H9 (cell line): ENCODE measurements at regions not wholly inside any gene's neighbourhood (a gene's known extent, or its start where the extent isn't known, plus 50 kb on each side); places are given as distances from the start of the nearest gene placed in this dataset.
A peak's percentile ranks its signal among the peaks of the same experiment; 100 is the strongest.

Experiments
- DNase-seq: peaks from one replicate; pipeline ENCODE4 v3.0.0-alpha.2; 2017
- H2AFZ ChIP-seq: one replicate; pipeline ENCODE4 v1.6.1; 2013; ENCODE audit warnings: mild to moderate bottlenecking, low read length, control low read depth, moderate library complexity
- H2AK5ac ChIP-seq: 2 replicates; pipeline ENCODE4 v1.6.1; 2013; ENCODE audit warnings: low read length, control low read depth, mixed read lengths; ENCODE audit not compliant: insufficient read length
- H2BK120ac ChIP-seq: one replicate; pipeline ENCODE4 v1.6.1; 2013; ENCODE audit warnings: low read depth, mild to moderate bottlenecking, low read length, control low read depth, inconsistent platforms; ENCODE audit not compliant: poor library complexity, severe bottlenecking
- H2BK12ac ChIP-seq: 2 replicates; pipeline ENCODE4 v1.6.1; 2013; ENCODE audit warnings: low read length, control low read depth, mixed read lengths, low read depth; ENCODE audit not compliant: insufficient read length
- H2BK15ac ChIP-seq: 2 replicates; pipeline ENCODE4 v1.6.1; 2013; ENCODE audit warnings: low read depth, low read length, control low read depth
- H2BK20ac ChIP-seq: one replicate; pipeline ENCODE4 v1.6.1; 2013; ENCODE audit warnings: low read depth, mild to moderate bottlenecking, low read length, control low read depth, inconsistent platforms; ENCODE audit not compliant: poor library complexity, severe bottlenecking
- H2BK5ac ChIP-seq: 2 replicates; pipeline ENCODE4 v1.6.1; 2013; ENCODE audit warnings: low read length, control low read depth, mixed read lengths; ENCODE audit not compliant: insufficient read length
- H3K14ac ChIP-seq: 2 replicates; pipeline ENCODE4 v1.6.1; 2013; ENCODE audit warnings: low read length, control low read depth; ENCODE audit not compliant: insufficient read depth
- H3K18ac ChIP-seq: 2 replicates; pipeline ENCODE4 v1.6.1; 2013; ENCODE audit warnings: low read depth, mild to moderate bottlenecking, mixed read lengths, low read length, control low read depth; ENCODE audit not compliant: insufficient read length
- H3K23ac ChIP-seq: 2 replicates; pipeline ENCODE4 v1.6.1; 2013; ENCODE audit warnings: low read length, control low read depth, mixed read lengths, low read depth; ENCODE audit not compliant: insufficient read length
- H3K23me2 ChIP-seq: 2 replicates; pipeline ENCODE4 v1.6.1; 2013; ENCODE audit warnings: low read depth, mild to moderate bottlenecking, mixed read lengths, low read length, control low read depth; ENCODE audit not compliant: insufficient read length, poor library complexity, severe bottlenecking
- H3K27ac ChIP-seq: 2 replicates; pipeline ENCODE4 v1.5.1; 2013; ENCODE audit warnings: low read length, control low read depth, mixed read lengths, low read depth; ENCODE audit not compliant: insufficient read length
- H3K27me3 ChIP-seq: 2 replicates; pipeline ENCODE4 v1.6.1; 2013; ENCODE audit warnings: low read length, control low read depth, inconsistent platforms; ENCODE audit not compliant: insufficient read depth
- H3K4ac ChIP-seq: 2 replicates; pipeline ENCODE4 v1.6.1; 2013; ENCODE audit warnings: low read depth, mild to moderate bottlenecking, control low read depth, inconsistent platforms, low read length, moderate library complexity
- H3K4me1 ChIP-seq: 2 replicates; pipeline ENCODE4 v1.6.1; 2013; ENCODE audit warnings: low read length, control low read depth, inconsistent platforms; ENCODE audit not compliant: insufficient read depth
- H3K4me2 ChIP-seq: 2 replicates; pipeline ENCODE4 v1.6.1; 2013; ENCODE audit warnings: low read length, control low read depth, mixed read lengths; ENCODE audit not compliant: insufficient read length, insufficient read depth
- H3K56ac ChIP-seq: 2 replicates; pipeline ENCODE4 v1.6.1; 2013; ENCODE audit warnings: low read depth, mild to moderate bottlenecking, mixed read lengths, low read length, control low read depth; ENCODE audit not compliant: insufficient read length
- H3K79me1 ChIP-seq: 2 replicates; pipeline ENCODE4 v1.6.1; 2013; ENCODE audit warnings: low read depth, mild to moderate bottlenecking, moderate library complexity, low read length, control low read depth, inconsistent platforms; ENCODE audit not compliant: insufficient read depth, poor library complexity, severe bottlenecking
- H3K79me2 ChIP-seq: 2 replicates; pipeline ENCODE4 v1.6.1; 2013; ENCODE audit warnings: low read length, control low read depth, inconsistent platforms; ENCODE audit not compliant: insufficient read depth
- H3K9ac ChIP-seq: 2 replicates; pipeline ENCODE4 v1.6.1; 2013; ENCODE audit warnings: low read length, control low read depth, mixed read lengths; ENCODE audit not compliant: insufficient read length; ENCODE audit errors: extremely low read depth
- H3K9me3 ChIP-seq: one replicate; pipeline ENCODE4 v1.6.1; 2013; ENCODE audit warnings: low read depth, low read length, inconsistent platforms; ENCODE audit not compliant: control insufficient read depth
- H3T11ph ChIP-seq: one replicate; pipeline ENCODE4 v1.6.1; 2013; ENCODE audit warnings: mild to moderate bottlenecking, low read length, control low read depth, inconsistent platforms
- H4K20me1 ChIP-seq: one replicate; pipeline ENCODE4 v1.6.1; 2013; ENCODE audit not compliant: control insufficient read depth, insufficient read length, insufficient read depth
- H4K5ac ChIP-seq: 2 replicates; pipeline ENCODE4 v1.6.1; 2013; ENCODE audit warnings: low read depth, mild to moderate bottlenecking, mixed read lengths, low read length, control low read depth; ENCODE audit not compliant: insufficient read length
- H4K8ac ChIP-seq: replicated peaks from 2 replicates; pipeline ENCODE4 v1.6.1; 2013; ENCODE audit warnings: low read length, control low read depth, mixed read lengths, low read depth; ENCODE audit not compliant: insufficient read length
- H4K91ac ChIP-seq: 2 replicates; pipeline ENCODE4 v1.6.1; 2013; ENCODE audit warnings: low read depth, mild to moderate bottlenecking, moderate library complexity, mixed read lengths, low read length, control low read depth; ENCODE audit not compliant: insufficient read length
- H3K27ac Mint-ChIP-seq, 3 experiments: 2 replicates in 2 of 3; 3 replicates in 1 of 3; pipeline ENCODE4 v1.8.0; 2020 to 2021; ENCODE audit warnings: mixed read lengths in 3 of 3, mild to moderate bottlenecking in 1 of 3, moderate library complexity in 1 of 3
- H3K27me3 Mint-ChIP-seq: 2 replicates; pipeline ENCODE4 v1.8.0; 2021; ENCODE audit warnings: low read depth, mild to moderate bottlenecking, moderate library complexity, mixed read lengths
- H3K36me3 Mint-ChIP-seq, 3 experiments: 2 replicates in 2 of 3; 3 replicates in 1 of 3; pipeline ENCODE4 v1.8.0; 2020 to 2021; ENCODE audit warnings: low read depth in 3 of 3, mixed read lengths in 3 of 3; ENCODE audit not compliant: insufficient read depth in 1 of 3
- H3K4me1 Mint-ChIP-seq, 2 experiments: 2 replicates each; pipeline ENCODE4 v1.8.0; 2020; ENCODE audit warnings: mixed read lengths in 2 of 2
- H3K4me3 Mint-ChIP-seq, 2 experiments: 2 replicates in 1 of 2; 3 replicates in 1 of 2; pipeline ENCODE4 v1.8.0; 2020 to 2021; ENCODE audit warnings: mild to moderate bottlenecking in 2 of 2, mixed read lengths in 2 of 2, moderate library complexity in 1 of 2
- H3K9me3 Mint-ChIP-seq, 2 experiments: 2 replicates in 1 of 2; 3 replicates in 1 of 2; pipeline ENCODE4 v1.8.0; 2020; ENCODE audit warnings: mild to moderate bottlenecking in 2 of 2, mixed read lengths in 2 of 2, moderate library complexity in 1 of 2
- CTCF ChIP-seq: fragments of 200-600 bp; sonication (generic); conservative IDR thresholded peaks from 3 replicates; pipeline ENCODE4 v1.8.0; 2021; ENCODE audit warnings: antibody characterized with exemption, mild to moderate bottlenecking
- WGBS: extraction: QIAGEN DNeasy Blood & Tissue Kit; methylation state at CpG from one replicate; pipeline ENCODE4 v1.1.7; 2013; ENCODE audit warnings: missing lambda C conversion rate, low lambda C conversion rate, mixed read lengths; ENCODE audit not compliant: insufficient read length; ENCODE audit errors: extremely low coverage; 5-methylcytosine and 5-hydroxymethylcytosine counted together

- Histone ChIP-seq H3K4me1 (no peaks in the 10 kb centered on the region; the same call in 1 of the 2 replicates), H3K18ac (no peak overlapping the region), H4K91ac (no peak overlapping the region), H2BK20ac (no peak overlapping the region), H3K79me1 (no peaks in the 10 kb centered on the region), H2AFZ (no peak overlapping the region), H3K23ac (no peak overlapping the region), H3K79me2 (no peaks in the 10 kb centered on the region), H3K27me3 (no peaks in the 10 kb centered on the region), H3K23me2 (no peaks in the 10 kb centered on the region), H3K4ac (no peak overlapping the region), H4K20me1 (no peaks in the 10 kb centered on the region), H2BK12ac (no peak overlapping the region), H3K9me3 (no peaks in the 10 kb centered on the region), H2BK15ac (no peak overlapping the region), H3K4me2 (no peak overlapping the region), H3K27ac (no peak overlapping the region), H4K5ac (no peak overlapping the region), H2BK5ac (no peak overlapping the region), H3T11ph (no peak overlapping the region), H2BK120ac (no peak overlapping the region), H4K8ac (no peak overlapping the region), H2AK5ac (no peak overlapping the region), H3K9ac (no peak overlapping the region), H3K56ac (no peak overlapping the region), H3K14ac (no peak overlapping the region)
- Mint-ChIP-seq H3K36me3 (no peaks in the 10 kb centered on the region), H3K27me3 (peaks cover 12% of the 10 kb centered on the region), H3K4me1 (peaks cover 19% of the 10 kb centered on the region in 2 experiments), H3K9me3 (no peaks in the 10 kb centered on the region; a peak in 1 of 5 replicates), H3K27ac (peak overlapping the region in 1 of 3 experiments; percentile 54; a peak in 2 of 7 replicates), H3K4me3 (no peak overlapping the region)
- no CpG with 5 or more reads among the region's 1 CpG for WGBS
- no peak for DNase-seq
- TF ChIP-seq CTCF, result no peak
Observed at GRCh38 chr1:228804173-228804572, 68.9 kb downstream of the RHOU start.
